ENCODE measurements at regions not wholly inside any gene's neighbourhood (a gene's known extent, or its start where the extent isn't known, plus 50 kb on each side); places are given as distances from the start of the nearest gene placed in this dataset.

- intact Hi-C loops (cut with DNase I): no loop called here
- ATAC-seq (no peak), DNase-seq (no peak)
Measured at GRCh38 chr2:221676566-221677172, 104.6 kb upstream of the EPHA4 start.

- DNase-seq (no peak), ATAC-seq (no peak)
- intact Hi-C loops (cut with DNase I): no loop called here
Measured at GRCh38 chr2:221675201-221675908, 103.3 kb upstream of the EPHA4 start.

- DNase-seq (no peak), ATAC-seq (no peak)
- intact Hi-C loops (cut with DNase I): no loop called here
Measured at GRCh38 chr2:221674446-221674845, 102.3 kb upstream of the EPHA4 start.

GRCh38 chr2:221673248-221673647 lies 101.1 kb upstream of the EPHA4 start:
- ATAC-seq (no peak), DNase-seq (no peak)
- intact Hi-C loops (cut with DNase I): no loop called here

- DNase-seq: no peak
- intact Hi-C loops (cut with DNase I): no loop called here
- no peak for ATAC-seq
Measured at GRCh38 chr2:221671515-221671914, 99.4 kb upstream of the EPHA4 start.

GRCh38 chr2:221662689-221663391 lies 90.7 kb upstream of the EPHA4 start:
- intact Hi-C loops (cut with DNase I): no loop called here
- DNase-seq: no peak
- no peak for ATAC-seq

- DNase-seq (no peak), ATAC-seq (no peak)
- intact Hi-C loops (cut with DNase I): no loop called here
Measured at GRCh38 chr2:221657806-221658205, 85.7 kb upstream of the EPHA4 start.

- intact Hi-C loops (cut with DNase I): no loop called here
- ATAC-seq: no peak
- DNase-seq: no peak
Measured at GRCh38 chr2:221655300-221655699, 83.2 kb upstream of the EPHA4 start.

- intact Hi-C loops (cut with DNase I): no loop called here
- DNase-seq (no peak), ATAC-seq (no peak)
Measured at GRCh38 chr2:221653182-221653581, 81.1 kb upstream of the EPHA4 start.

- DNase-seq: peak; percentile 60
- intact Hi-C loops (cut with DNase I): no loop called here
Measured at GRCh38 chr2:221649051-221649775, 77.1 kb upstream of the EPHA4 start.

GRCh38 chr2:221642447-221642846 lies 70.3 kb upstream of the EPHA4 start:
- DNase-seq: no peak
- ATAC-seq: no peak
- intact Hi-C loops (cut with DNase I): no loop called here

More at GRCh38 chr2:221649051-221649775, 77.1 kb upstream of the EPHA4 start:
- no peak for ATAC-seq

- intact Hi-C loops (cut with DNase I): no loop called here
- no peak for ATAC-seq
- DNase-seq: no peak
Measured at GRCh38 chr2:221641181-221641871, 69.2 kb upstream of the EPHA4 start.

GRCh38 chr2:221640686-221641085 lies 68.6 kb upstream of the EPHA4 start:
- intact Hi-C loops (cut with DNase I): no loop called here
- ATAC-seq (no peak), DNase-seq (no peak)

- no peak for DNase-seq
- intact Hi-C loops (cut with DNase I): no loop called here
- no peak for ATAC-seq
Measured at GRCh38 chr2:221637851-221638250, 65.7 kb upstream of the EPHA4 start.

- DNase-seq: no peak
- intact Hi-C loops (cut with DNase I): no loop called here
- no peak for ATAC-seq
Measured at GRCh38 chr2:221635949-221636348, 63.8 kb upstream of the EPHA4 start.

GRCh38 chr2:221629468-221629867 lies 57.4 kb upstream of the EPHA4 start:
- DNase-seq (no peak), ATAC-seq (no peak)
- intact Hi-C loops (cut with DNase I): no loop called here

- intact Hi-C loops (cut with DNase I): no loop called here
- DNase-seq (no peak), ATAC-seq (no peak)
Measured at GRCh38 chr2:221624475-221624874, 52.4 kb upstream of the EPHA4 start.
